Calu3 (cell line): ENCODE measurements at regions not wholly inside any gene's neighbourhood (a gene's known extent, or its start where the extent isn't known, plus 50 kb on each side); places are given as distances from the start of the nearest gene placed in this dataset.

Experiments used
- BruUV-seq: library from RNA; stranded (reverse); fragments of 400-500 nt; replicated peaks from 2 replicates; lab custom pipeline; 2021; lab: Mats Ljungman, UMichigan
- CTCF ChIA-PET: fragments of 300-600 bp; sonication (Branson Sonifier 250); formaldehyde crosslinking; loops from one replicate; lab custom pipeline; 2022; ENCODE audit warnings: antibody characterized with exemption; lab: Charles Lee
- DNase-seq: peaks from one replicate; pipeline ENCODE4 v3.0.0; 2022
- H3K27ac Mint-ChIP-seq: one replicate; pipeline ENCODE4 v1.8.0; 2022; ENCODE audit warnings: mixed read lengths; ENCODE audit not compliant: unreplicated experiment
- H3K27me3 Mint-ChIP-seq: one replicate; pipeline ENCODE4 v1.8.0; 2022; ENCODE audit warnings: mixed read lengths; ENCODE audit not compliant: unreplicated experiment
- H3K36me3 Mint-ChIP-seq: one replicate; pipeline ENCODE4 v1.8.0; 2022; ENCODE audit warnings: mild to moderate bottlenecking, moderate library complexity, mixed read lengths; ENCODE audit not compliant: insufficient read depth, unreplicated experiment
- H3K4me1 Mint-ChIP-seq: one replicate; pipeline ENCODE4 v1.8.0; 2022; ENCODE audit warnings: mild to moderate bottlenecking, low read depth, mixed read lengths; ENCODE audit not compliant: unreplicated experiment
- H3K4me3 Mint-ChIP-seq: one replicate; pipeline ENCODE4 v1.8.0; 2022; ENCODE audit warnings: mild to moderate bottlenecking, low read depth, moderate library complexity, mixed read lengths; ENCODE audit not compliant: unreplicated experiment
- H3K9me3 Mint-ChIP-seq: one replicate; pipeline ENCODE4 v1.8.0; 2022; ENCODE audit warnings: low read depth, mixed read lengths; ENCODE audit not compliant: unreplicated experiment
- intact Hi-C: fragments of 100-400 bp; cut with micrococcal nuclease; formaldehyde crosslinking; loops from one replicate; pipeline ENCODE4 v1.10.0; 2022; ENCODE audit not compliant: unreplicated experiment
- TF ChIP-seq, protein P1 (sequence below): fragments of 200-600 bp; IDR thresholded peaks from one replicate; pipeline ENCODE4 v1.8.0; 2022; ENCODE audit warnings: antibody characterized with exemption; ENCODE audit not compliant: unreplicated experiment

DNA sequence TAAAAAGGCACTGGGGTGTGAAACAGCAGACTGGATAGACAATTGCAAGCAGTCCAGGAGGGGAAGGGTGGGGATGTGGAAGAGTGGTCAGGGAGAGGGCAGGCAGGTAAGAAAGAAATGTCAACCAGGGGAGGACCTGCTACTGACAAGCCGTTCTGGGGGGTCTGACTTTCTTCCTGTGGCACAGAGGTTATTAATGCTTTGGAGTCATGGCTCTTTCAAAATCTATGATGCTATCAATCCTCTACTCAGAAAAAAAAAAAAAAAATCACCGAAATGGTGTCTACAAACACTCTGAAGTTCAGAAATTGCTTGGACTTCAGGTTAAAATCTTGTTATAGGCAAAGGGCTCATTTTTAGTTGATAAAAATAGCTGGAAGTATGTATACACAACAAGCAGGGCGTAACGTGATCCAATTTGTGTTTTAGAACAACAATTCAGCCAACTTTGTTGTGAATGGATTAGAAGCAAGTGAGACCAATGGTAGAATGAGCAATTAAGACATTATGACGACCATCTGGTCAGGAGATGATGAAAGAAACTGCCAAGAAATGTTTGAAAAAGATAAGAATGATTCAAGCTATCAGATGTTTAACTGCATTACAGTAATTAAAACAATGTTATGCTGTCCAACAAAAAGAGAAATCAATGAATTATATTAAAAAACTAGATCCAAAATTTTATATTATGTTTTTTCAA is 255.2 kb downstream of the DEPDC1B start:
- H3K27ac Mint-ChIP-seq = no peak overlapping the region
- H3K4me1 Mint-ChIP-seq = no peaks in the 10 kb centered on the region
- CTCF ChIA-PET = no interaction called here
- peaks cover 16% of the 10 kb centered on the region for H3K27me3 Mint-ChIP-seq
- H3K36me3 Mint-ChIP-seq = no peaks in the 10 kb centered on the region
- DNase-seq = no peak
- no peaks in the 10 kb centered on the region for H3K9me3 Mint-ChIP-seq
- no peak overlapping the region for H3K4me3 Mint-ChIP-seq
- TF ChIP-seq, protein P1, sequence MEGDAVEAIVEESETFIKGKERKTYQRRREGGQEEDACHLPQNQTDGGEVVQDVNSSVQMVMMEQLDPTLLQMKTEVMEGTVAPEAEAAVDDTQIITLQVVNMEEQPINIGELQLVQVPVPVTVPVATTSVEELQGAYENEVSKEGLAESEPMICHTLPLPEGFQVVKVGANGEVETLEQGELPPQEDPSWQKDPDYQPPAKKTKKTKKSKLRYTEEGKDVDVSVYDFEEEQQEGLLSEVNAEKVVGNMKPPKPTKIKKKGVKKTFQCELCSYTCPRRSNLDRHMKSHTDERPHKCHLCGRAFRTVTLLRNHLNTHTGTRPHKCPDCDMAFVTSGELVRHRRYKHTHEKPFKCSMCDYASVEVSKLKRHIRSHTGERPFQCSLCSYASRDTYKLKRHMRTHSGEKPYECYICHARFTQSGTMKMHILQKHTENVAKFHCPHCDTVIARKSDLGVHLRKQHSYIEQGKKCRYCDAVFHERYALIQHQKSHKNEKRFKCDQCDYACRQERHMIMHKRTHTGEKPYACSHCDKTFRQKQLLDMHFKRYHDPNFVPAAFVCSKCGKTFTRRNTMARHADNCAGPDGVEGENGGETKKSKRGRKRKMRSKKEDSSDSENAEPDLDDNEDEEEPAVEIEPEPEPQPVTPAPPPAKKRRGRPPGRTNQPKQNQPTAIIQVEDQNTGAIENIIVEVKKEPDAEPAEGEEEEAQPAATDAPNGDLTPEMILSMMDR = no peak
- BruUV-seq = no TSS peak
- intact Hi-C loops = no loop called here

DNA sequence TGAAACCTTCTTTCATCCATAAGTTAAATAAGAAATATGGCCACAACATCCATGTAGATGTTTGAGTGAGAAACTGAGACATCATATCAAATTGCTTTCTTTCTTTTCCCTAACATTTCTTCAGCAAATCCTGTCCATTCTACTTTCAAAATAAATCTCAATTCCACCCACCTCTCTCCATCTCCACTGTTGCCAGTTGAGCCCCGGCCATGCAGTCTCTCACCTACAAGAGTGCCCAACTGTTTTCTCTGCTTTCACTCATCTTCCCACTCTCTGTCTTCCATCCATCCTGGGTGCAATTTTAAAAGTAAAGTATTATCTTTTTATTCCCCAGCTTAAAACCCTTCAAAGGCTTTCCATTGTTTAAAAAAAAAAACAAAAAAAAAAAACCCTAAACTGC is 260.4 kb downstream of the DEPDC1B start:
- H3K36me3 Mint-ChIP-seq = no peaks in the 10 kb centered on the region
- H3K4me3 Mint-ChIP-seq = no peak overlapping the region
- CTCF ChIA-PET = no interaction called here
- BruUV-seq = no TSS peak
- intact Hi-C loops = no loop called here
- DNase-seq = no peak
- no peak overlapping the region for H3K27ac Mint-ChIP-seq
- peaks cover 23% of the 10 kb centered on the region for H3K27me3 Mint-ChIP-seq
- no peaks in the 10 kb centered on the region for H3K4me1 Mint-ChIP-seq
- TF ChIP-seq, protein P1 = no peak
- H3K9me3 Mint-ChIP-seq = no peaks in the 10 kb centered on the region

DNA sequence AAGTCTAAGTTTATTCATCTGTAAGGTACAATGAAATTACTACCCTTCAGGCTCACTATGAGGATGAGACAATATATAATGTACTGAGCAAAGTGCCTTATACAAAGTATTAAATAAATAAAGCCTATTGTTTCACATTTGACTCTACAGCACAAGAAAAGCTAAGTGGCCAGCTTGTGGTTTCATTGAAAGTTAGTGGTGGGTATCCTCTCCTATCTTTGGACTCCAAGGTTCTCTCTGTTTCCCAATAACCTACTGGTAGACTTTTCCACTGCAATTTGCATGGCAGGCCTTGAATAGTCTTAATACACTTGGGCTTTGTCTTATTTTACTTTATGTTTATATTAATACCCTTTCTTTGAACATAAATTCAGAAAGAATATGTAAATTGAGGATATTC is 262.7 kb downstream of the DEPDC1B start:
- BruUV-seq = no TSS peak
- no peaks in the 10 kb centered on the region for H3K36me3 Mint-ChIP-seq
- no peaks in the 10 kb centered on the region for H3K9me3 Mint-ChIP-seq
- H3K27ac Mint-ChIP-seq = no peak overlapping the region
- DNase-seq = no peak
- CTCF ChIA-PET = no interaction called here
- intact Hi-C loops = no loop called here
- H3K4me1 Mint-ChIP-seq = no peaks in the 10 kb centered on the region
- peaks cover 14% of the 10 kb centered on the region for H3K27me3 Mint-ChIP-seq
- TF ChIP-seq, protein P1 = no peak
- no peak overlapping the region for H3K4me3 Mint-ChIP-seq

DNA sequence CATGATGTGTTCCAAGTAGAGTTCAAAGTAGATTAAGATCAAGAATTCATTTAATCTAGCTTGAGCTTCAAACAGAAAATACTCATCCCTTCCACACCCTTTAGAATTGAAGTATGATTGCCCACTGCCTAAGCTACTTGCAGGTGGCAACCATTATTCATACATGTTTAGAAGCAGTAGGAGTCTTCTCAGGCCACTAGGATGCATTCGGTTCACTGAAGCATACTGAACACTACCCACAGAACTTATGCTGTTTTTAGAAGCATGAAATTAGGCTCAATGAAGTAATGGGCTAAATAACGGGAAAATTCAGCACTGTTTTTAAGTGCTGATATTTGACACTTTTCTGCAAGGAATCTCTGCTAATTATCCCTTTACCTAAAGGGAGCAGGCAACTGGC is 263.4 kb downstream of the DEPDC1B start:
- CTCF ChIA-PET = no interaction called here
- no peak for DNase-seq
- Mint-ChIP-seq H3K27me3 (peaks cover 14% of the 10 kb centered on the region), H3K9me3 (no peaks in the 10 kb centered on the region), H3K4me1 (no peaks in the 10 kb centered on the region), H3K4me3 (no peak overlapping the region), H3K27ac (no peak overlapping the region), H3K36me3 (no peaks in the 10 kb centered on the region)
- no TSS peak for BruUV-seq
- TF ChIP-seq, protein P1 = no peak
- intact Hi-C loops = no loop called here
